AG09319 (cell line): ENCODE measurements at regions not wholly inside any gene's neighbourhood (a gene's known extent, or its start where the extent isn't known, plus 50 kb on each side); places are given as distances from the start of the nearest gene placed in this dataset.

Experiments used
- DNase-seq: peaks from one replicate; pipeline ENCODE4 v3.0.0-alpha.2; 2010; ENCODE audit warnings: low read depth; ENCODE audit errors: extremely low read depth
- TF ChIP-seq, protein P1 (sequence below): IDR thresholded peaks from 2 replicates; pipeline ENCODE4 v1.5.1; 2011; ENCODE audit warnings: low read depth, mild to moderate bottlenecking, inconsistent platforms, low read length, moderate library complexity

DNA sequence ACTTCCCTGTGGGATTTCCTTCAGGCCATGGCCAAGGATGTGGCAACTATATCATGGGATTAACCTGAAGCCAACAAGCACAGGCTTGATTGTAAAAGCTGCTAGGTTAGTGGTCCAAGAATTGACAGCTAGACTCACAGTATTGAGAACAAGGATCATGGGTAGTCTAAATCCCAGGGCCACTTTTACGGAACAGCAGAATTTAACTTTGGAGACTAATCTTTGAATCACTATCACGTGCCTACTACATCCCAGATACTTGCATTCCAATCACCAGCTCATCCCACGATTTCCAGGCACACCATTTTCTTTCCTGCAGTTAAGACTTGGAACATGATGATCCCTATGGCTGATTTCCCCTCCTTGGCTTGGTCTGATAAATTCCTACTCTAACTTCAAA lies 65.6 kb upstream of the ADO start:
- DNase-seq, result no peak
- TF ChIP-seq, protein P1, sequence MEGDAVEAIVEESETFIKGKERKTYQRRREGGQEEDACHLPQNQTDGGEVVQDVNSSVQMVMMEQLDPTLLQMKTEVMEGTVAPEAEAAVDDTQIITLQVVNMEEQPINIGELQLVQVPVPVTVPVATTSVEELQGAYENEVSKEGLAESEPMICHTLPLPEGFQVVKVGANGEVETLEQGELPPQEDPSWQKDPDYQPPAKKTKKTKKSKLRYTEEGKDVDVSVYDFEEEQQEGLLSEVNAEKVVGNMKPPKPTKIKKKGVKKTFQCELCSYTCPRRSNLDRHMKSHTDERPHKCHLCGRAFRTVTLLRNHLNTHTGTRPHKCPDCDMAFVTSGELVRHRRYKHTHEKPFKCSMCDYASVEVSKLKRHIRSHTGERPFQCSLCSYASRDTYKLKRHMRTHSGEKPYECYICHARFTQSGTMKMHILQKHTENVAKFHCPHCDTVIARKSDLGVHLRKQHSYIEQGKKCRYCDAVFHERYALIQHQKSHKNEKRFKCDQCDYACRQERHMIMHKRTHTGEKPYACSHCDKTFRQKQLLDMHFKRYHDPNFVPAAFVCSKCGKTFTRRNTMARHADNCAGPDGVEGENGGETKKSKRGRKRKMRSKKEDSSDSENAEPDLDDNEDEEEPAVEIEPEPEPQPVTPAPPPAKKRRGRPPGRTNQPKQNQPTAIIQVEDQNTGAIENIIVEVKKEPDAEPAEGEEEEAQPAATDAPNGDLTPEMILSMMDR, result no peak

DNA sequence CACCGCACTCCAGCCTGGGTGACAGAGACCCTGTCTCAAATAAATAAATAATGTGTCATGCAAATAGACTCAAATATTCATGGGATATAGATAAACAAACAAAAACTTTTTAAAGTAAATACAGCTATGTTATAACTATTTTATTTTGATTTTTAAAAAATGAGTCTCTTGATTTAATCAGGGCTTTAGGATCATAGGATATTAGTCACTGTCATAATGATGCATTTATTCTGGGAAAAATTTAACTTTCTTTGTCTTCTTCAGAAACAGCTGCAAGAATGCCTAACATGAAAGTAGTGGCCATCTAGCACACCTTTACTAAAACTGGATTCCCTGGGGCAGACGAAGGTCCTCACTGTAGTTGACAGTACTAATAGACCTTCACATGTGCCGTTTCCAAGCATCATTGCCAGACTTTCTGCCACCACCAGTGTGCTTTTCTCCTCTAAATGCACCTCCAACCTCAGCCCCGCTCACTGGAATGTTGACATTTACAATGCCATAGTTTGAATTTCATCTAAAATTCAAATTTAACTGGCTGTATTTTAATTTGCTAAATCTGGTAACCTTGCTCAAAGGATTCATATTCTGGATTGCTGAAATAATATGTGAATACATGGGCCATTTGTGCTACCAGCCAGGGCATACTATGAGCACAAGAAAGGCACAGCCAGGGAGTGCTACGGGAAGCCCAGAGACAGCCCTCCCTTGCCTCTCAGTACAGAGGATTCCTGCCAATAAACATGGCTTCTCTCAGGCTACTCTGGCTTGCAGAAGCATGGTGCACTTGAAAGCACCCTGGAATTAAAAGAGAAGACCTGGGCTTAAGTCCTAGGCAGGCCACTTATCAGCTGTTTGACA lies 63.4 kb upstream of the ADO start:
- TF ChIP-seq, protein P1, result no peak
- no peak for DNase-seq

DNA sequence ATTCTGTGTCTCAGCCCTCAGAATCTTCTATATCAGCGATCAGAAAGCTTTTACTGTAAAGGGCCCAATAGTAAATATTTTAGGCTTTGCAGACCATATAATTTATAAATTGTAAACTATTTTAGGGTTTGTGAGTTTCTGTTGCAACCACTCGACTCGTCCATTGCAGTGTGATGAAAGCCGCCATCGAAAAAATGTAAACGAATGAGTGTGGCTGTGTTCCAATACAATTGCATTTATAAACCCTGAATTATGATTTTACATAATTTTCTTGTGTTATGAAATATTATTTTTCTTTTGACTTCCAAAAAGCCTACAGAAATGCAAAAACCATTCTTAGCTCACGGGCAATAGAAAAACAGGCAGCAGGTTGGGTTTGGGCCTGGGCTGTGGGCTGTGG lies 62.5 kb upstream of the ADO start:
- no peak for DNase-seq
- TF ChIP-seq, protein P1, result no peak

DNA sequence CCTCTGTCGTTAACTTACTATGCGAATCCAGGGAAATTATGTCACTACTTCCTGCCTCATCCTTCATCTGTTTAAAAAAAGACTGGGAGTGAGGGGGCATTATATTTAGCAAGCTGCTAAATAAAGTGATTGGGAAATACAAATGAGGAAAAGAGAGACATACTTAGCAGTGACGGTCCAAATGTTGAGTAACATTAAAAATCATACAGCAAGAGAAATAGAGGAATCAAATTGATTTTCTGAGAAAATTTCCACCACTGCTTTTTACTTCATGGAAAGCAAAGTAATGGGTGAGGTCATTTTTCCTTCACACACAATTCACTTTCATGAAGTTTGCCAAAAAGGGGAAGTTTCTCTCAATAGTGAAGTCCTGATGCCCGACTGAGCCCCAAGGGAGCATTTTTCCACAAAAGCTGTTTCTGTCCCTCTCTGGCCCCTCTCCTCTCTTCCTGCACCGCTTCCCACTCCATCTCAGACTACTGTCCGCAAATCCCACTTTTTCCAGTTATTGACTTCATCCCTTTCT lies 61.9 kb upstream of the ADO start:
- no peak for DNase-seq
- TF ChIP-seq, protein P1, result no peak

DNA sequence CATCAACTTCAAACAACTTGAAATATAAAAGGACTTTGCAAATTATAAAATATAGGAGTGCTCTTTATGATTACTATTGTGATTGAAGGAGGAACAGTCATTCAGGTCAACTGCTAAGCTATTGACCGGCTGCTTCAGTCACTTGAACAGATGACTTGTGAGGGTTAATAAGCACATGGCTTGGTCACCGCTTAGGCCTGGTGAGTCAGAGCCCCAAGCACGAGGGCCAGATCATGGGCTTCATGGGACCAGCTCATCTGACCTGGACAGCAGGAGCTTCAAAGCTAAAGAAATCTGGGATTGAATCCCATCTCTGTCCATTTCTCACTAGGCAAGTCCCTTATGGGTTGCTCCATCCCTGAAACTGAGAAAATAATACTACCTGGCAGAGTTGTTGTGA lies 60.4 kb upstream of the ADO start:
- TF ChIP-seq, protein P1, result no peak
- DNase-seq, result no peak

DNA sequence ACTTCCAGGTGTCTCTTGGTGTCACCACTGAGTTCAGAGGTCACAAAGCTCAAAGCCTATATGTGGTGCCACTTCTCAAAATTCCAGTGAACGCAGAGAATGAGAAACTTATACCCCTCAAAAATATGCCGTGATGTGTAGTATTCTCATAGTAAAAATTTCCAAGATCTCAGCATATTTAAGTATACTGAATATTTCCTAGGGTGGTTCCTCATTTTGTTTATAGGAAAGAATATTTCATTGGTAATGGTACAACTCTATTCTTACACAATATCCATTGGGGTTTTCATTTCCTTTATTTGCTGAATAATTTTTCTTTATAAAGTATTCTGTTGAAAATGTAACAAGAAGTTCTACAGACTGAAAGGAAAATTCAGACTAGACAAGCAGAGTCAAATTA lies 58.9 kb upstream of the ADO start:
- TF ChIP-seq, protein P1, result no peak
- no peak for DNase-seq

DNA sequence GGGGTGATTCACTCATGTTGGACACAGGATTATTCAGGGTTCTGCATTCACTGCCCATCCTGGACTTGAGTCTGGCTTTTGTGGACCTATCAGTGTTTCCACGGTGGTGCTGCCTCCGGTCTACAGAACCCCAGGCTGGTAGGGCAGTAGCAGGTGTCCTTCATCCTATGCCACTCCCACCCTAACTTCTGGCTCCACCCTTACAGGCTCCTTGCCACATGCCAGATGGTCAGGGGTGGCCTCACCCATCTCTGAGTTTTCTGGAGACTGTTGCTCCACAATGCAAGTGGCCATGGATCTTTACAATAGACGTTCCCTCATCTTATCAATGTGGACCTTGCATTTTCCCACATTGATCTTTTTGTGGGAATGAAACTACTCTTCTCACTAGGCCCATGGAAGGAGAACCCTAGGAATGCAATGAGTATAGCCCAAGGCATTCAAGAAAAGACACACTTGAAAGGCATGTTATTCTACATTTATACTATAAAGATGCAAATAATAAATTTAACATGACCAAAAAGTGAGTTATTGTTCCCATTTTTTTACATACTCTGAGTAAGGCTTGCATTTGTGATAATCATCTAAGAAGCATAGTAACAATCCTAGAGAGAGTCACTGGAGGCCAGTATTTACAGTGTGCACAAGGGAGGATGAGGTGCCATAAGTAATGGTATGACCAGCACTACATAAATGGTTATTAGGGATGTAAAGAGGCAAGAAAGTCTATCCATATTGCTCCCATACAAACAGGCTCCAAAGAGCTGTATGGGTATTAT lies 57.4 kb upstream of the ADO start:
- TF ChIP-seq, protein P1, result no peak
- DNase-seq, result no peak
